ENCODE measurements at regions not wholly inside any gene's neighbourhood (a gene's known extent, or its start where the extent isn't known, plus 50 kb on each side); places are given as distances from the start of the nearest gene placed in this dataset.
A peak's percentile ranks its signal among the peaks of the same experiment; 100 is the strongest.

DNA sequence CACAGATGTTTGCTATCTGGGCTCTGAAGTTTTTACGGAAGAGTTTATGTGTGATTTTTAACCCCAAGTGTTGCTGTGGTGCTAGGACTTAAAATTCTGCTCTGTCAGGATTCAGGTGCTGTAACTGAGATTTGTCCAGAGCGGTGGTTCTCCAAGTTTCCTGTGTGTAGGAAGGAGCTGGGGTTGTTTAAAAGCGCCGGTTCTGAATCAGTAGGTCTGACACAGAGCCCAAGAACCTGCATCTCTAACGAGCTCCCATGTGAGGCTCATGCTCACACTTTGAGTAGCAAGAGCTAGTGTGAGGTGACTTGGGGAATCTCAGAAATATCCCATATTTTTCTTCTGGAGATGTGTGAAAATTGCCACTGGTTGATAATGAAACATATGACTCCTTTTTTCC is 325.5 kb downstream of the SATB1 start:
- in situ Hi-C loops (cut with HindIII; ENCODE audit: low pct_ligation_motif_present, low sequenced_read_pairs): no loop called here
- no peak for DNase-seq
- H3K4me3 ChIP-seq (ENCODE audit: low read depth, low read length): no peak overlapping the region
- H3K36me3 ChIP-seq (replicated peaks): no peaks in the 10 kb centered on the region
- TF ChIP-seq, protein P1, sequence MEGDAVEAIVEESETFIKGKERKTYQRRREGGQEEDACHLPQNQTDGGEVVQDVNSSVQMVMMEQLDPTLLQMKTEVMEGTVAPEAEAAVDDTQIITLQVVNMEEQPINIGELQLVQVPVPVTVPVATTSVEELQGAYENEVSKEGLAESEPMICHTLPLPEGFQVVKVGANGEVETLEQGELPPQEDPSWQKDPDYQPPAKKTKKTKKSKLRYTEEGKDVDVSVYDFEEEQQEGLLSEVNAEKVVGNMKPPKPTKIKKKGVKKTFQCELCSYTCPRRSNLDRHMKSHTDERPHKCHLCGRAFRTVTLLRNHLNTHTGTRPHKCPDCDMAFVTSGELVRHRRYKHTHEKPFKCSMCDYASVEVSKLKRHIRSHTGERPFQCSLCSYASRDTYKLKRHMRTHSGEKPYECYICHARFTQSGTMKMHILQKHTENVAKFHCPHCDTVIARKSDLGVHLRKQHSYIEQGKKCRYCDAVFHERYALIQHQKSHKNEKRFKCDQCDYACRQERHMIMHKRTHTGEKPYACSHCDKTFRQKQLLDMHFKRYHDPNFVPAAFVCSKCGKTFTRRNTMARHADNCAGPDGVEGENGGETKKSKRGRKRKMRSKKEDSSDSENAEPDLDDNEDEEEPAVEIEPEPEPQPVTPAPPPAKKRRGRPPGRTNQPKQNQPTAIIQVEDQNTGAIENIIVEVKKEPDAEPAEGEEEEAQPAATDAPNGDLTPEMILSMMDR (IDR thresholded peaks at IDR 0.05; ENCODE audit: low read depth, low read length, missing control alignments): no peak
- H3K27ac ChIP-seq: peak overlapping the region; percentile 6
- no peaks in the 10 kb centered on the region for H3K27me3 ChIP-seq (replicated peaks)

DNA sequence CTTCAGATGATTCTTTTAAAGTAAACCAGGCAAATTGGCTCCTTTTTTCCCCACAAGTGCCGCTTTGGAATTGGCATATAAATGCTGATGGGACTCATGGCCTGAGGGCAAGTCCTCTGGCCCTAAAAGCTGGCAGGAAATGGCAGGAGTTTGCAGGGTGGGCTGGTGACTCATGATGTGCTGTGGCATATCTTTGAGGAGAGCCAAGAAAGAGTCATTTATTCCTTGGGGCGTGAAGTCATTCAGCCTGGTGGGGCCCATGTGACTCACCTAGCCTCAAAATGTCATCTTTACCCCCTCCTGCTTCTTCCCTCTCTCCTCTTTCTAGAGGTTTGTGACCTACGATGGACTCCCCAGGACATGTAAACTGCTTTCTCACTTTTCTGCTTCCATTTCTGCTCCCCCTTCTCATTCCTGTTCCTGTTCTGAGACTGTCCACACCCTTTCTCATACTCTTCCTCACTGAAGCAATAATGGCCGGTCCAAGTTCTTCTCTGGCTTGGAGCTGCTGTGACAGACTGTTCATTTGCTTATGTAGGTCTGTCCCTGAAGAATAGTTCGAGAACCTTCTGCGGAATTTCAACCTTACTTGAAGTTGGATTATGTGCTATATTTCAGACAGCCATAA is 326.1 kb downstream of the SATB1 start:
- Histone ChIP-seq H3K4me3 (ENCODE audit: low read depth, low read length) (no peak overlapping the region), H3K27ac (peak overlapping the region; percentile 6)
- in situ Hi-C loops (cut with HindIII; ENCODE audit: low pct_ligation_motif_present, low sequenced_read_pairs): no loop called here

DNA sequence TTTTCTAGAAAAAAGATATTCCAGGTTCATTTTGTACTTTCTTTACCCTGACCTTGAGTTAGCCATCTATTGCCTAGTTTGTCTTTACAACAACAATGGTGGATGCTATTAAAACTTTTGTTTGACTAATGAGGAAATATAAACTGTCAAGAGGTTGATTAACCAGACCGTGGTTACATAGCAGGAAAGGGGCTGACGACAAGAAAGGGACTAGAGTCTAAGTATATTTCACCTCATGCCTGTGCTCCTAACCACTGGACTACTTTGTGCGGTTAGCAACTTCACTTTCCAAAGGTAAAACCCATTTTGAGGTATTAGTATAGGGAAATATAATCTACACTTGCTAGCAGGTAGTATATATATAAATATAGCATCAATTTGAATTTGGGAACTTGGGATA is 327.1 kb downstream of the SATB1 start:
- H3K36me3 ChIP-seq (replicated peaks): no peaks in the 10 kb centered on the region
- TF ChIP-seq, protein P1 (IDR thresholded peaks at IDR 0.05; ENCODE audit: low read depth, low read length, missing control alignments): no peak
- in situ Hi-C loops (cut with HindIII; ENCODE audit: low pct_ligation_motif_present, low sequenced_read_pairs): no loop called here
- H3K27ac ChIP-seq: no peak overlapping the region
- H3K4me3 ChIP-seq (ENCODE audit: low read depth, low read length): no peak overlapping the region
- H3K27me3 ChIP-seq (replicated peaks): no peaks in the 10 kb centered on the region
- no peak for DNase-seq

More for the DNA sequence above, 326.1 kb downstream of the SATB1 start:
- TF ChIP-seq, protein P1 (IDR thresholded peaks at IDR 0.05; ENCODE audit: low read depth, low read length, missing control alignments): no peak
- Histone ChIP-seq H3K27me3 (replicated peaks) (no peaks in the 10 kb centered on the region), H3K36me3 (replicated peaks) (no peaks in the 10 kb centered on the region)
- DNase-seq: peak; percentile 72

DNA sequence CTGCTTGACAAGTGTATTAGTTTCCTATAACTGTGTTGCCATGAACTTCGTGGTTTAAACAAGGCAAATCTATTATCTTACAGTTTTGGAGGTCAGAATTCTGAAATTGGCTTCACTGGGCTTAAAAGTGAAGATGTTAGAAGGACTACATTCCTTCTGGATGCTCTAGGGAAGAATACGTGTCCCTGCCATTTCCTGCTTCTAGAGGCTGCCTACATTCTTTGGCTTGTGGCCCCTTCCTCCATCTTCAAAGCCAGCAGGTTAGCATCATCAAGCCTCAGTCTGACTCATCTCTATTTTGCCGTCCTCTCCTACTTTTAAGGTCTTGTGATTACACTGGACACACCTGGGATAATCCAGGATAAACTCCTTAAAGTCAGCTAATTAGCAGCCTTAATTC is 327.7 kb downstream of the SATB1 start:
- DNase-seq: no peak
- TF ChIP-seq, protein P1 (IDR thresholded peaks at IDR 0.05; ENCODE audit: low read depth, low read length, missing control alignments): no peak
- H3K36me3 ChIP-seq (replicated peaks): no peaks in the 10 kb centered on the region
- no peaks in the 10 kb centered on the region for H3K27me3 ChIP-seq (replicated peaks)
- H3K27ac ChIP-seq: no peak overlapping the region
- no peak overlapping the region for H3K4me3 ChIP-seq (ENCODE audit: low read depth, low read length)
- in situ Hi-C loops (cut with HindIII; ENCODE audit: low pct_ligation_motif_present, low sequenced_read_pairs): no loop called here

DNA sequence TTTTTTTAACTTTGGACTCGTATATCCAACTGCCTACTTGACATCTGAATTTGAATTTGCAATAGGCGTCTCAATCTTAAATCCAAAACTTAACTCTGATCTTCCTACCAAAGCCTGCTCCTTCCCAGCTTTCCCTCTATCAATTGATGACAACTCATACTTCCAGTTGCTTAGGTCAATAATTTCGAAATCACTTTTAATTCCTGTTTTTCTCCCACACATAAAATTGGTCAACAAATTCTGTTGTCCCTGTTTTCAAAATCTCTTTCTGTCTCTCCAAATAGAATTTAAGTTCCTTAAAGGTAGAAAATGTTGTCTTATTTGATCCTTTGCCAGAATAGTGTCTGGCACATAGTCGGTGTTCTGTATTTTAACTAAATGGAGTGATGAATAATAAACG is 332.4 kb downstream of the SATB1 start:
- in situ Hi-C loops (cut with HindIII; ENCODE audit: low pct_ligation_motif_present, low sequenced_read_pairs): no loop called here

More for the DNA sequence above, 332.4 kb downstream of the SATB1 start:
- no peaks in the 10 kb centered on the region for H3K36me3 ChIP-seq (replicated peaks)
- no peak overlapping the region for H3K27ac ChIP-seq
- H3K4me3 ChIP-seq (ENCODE audit: low read depth, low read length): no peak overlapping the region
- H3K27me3 ChIP-seq (replicated peaks): no peaks in the 10 kb centered on the region
- TF ChIP-seq, protein P1 (IDR thresholded peaks at IDR 0.05; ENCODE audit: low read depth, low read length, missing control alignments): no peak
- no peak for DNase-seq

Data from brain microvascular endothelial cell (primary cell).